ENCODE measurements at regions not wholly inside any gene's neighbourhood (a gene's known extent, or its start where the extent isn't known, plus 50 kb on each side); places are given as distances from the start of the nearest gene placed in this dataset.

DNA sequence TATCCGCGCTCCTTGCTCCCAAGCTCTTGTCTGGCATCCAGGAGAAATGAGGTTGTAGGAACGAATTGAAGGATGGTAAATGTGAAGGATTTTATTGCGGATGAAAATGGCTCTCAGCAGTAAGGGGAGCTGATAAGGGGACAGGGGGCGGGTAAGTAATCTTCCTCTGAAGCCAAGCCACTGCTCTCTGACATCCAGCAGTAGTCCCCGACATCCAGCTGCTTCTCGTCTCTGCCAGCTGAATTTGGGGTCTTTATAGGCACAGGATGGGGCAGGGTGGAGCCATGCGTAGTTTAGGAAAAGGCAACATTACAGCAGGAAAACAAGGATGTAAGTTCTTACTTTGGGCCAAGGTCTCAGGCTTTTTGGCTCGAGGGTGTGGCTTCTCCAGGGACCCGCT lies 1370.1 kb upstream of the RAG2 start:
- DNase-seq, result no peak

DNA sequence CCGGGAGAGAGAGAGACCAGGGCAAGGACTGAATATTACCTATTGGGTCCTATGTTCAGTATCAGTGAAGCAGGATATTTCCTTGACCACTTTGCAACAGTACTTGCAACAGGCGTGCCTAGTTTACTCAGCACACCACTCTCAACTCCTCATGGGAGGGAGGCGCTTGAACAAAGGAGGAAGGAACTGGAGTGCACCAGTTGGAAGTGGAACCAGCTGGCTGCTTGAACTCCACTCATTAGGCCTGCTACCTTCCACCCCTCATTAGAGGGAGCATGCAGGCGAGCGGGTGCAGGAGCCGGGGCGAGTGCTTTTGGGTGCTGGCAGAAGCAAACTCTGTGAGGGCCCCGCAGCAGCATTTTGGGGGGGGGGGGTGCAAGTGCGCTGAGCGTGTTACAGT lies 1369.6 kb upstream of the RAG2 start:
- DNase-seq, result no peak

DNA sequence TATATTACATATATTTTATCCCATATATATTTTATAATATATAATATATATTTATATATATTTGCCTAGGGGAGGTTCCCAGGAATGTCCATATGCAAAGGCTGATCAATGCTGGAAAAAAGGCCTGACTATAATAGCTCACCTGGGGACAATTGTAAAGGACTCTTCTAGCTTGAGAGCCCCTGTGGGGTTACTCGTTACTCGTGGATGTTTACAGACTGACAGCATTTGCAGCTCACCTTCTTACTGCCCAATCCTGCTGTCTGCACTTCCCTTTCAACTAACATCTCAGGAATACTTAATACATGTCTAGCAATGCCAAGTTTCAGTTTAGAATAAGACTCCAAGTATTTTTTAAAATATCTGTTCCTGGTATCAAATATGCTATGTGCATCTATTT lies 1365.4 kb upstream of the RAG2 start:
- peak; percentile 1 for DNase-seq

DNA sequence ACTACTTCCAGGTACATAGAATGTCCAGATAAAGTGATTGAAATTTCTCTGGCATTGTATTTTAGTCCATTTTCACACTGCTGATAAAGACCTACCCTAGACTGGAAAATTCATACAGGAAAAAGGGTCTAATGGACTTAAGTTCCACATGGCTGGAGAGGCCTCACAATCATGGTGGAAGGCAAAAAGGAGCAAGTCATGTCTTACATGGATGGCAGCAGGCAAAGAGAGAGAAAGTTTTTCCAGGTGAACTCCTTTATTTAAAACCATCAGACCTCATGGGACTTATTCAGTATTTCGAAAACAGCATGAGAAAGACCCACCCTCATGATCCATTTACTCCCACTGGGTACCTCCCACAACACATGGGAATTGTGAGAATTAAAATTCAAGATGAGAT lies 1359.7 kb upstream of the RAG2 start:
- no peak for DNase-seq

DNA sequence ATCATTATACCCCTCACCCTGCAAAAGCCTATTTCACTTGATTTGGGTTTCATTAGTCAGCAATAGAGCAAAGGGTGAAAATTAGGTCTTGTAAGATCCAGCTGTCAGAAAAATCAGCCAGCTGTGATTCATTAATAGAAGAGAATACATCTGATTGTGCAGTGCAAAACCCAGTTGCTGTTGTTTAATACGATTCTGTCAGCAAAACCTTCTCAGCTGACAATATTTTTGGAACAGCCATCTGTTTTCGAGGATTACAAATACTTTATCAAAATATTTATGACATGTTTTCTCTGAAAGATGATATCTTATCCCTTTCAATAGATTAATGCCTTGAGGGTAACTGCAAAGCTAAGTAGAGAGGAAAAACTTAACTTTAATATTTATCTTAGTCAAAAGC lies 1354.0 kb upstream of the RAG2 start:
- no peak for DNase-seq

DNA sequence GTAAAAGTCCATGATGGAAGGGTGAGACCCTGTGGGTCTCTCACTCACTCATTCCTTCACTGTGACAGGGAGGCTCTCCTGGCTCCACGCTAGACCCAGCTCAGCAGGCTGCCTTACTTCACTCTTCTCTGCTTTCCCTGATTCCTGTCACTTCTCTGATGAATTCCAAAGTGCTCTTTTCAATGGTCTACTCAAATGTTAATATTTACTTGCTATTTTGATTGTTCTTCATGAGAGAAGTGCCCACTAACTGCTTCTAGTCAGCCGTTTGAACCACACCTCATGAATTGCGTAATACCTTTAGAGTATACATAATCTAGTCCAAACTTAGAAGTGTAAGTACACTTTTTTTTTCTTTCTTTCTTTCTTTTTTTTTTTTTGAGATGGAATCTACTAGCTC lies 1350.2 kb upstream of the RAG2 start:
- DNase-seq, result peak; percentile 15

DNA sequence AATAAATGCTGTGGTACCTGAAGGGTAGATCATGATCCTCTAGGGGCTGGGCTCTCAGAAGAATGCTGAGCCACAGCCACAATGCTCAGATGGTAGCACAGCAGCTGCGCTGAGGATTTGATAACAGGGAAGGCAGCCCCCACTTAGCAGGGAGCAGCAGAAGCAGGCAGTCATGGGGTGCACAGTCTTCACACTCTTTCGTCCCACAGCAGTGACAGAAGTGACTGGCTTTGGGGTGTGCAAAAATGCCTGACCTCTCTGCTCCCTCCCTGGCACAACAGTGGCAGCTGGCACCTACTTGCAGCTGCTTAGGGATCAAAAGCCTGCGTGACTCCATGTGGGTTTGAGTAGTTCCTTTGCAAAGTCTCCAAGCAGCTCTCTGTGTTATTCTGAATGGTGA lies 1349.8 kb upstream of the RAG2 start:
- no peak for DNase-seq

DNA sequence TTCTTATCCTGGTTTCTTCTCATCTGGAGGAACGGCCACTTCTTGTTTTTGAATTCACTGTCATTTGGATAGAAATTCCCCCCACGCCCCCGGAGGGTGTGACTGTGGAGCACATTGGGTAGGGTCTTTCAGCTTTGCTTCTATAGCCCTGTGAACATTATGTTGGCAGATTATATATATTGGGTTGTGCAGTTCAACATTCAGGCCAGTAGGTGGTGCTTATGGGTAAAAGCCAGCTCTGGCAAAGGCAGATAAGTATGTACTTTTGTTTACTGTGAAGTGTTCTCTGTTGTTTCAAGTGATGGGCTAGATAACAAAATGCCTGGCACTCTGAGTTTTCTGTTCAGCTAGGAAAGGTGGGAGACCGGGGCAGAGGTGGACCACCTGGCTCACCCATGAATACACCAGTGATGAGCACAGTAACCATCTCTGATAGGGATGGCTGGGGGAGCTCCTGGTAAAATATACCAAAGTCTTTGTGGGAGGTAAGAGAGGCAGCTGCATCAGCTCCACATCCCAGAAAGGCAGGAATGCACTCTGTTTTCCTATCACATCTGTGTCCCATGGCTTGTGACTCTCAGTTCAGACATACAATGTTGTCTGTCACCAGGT lies 1348.2 kb upstream of the RAG2 start:
- DNase-seq, result peak; percentile 66

DNA sequence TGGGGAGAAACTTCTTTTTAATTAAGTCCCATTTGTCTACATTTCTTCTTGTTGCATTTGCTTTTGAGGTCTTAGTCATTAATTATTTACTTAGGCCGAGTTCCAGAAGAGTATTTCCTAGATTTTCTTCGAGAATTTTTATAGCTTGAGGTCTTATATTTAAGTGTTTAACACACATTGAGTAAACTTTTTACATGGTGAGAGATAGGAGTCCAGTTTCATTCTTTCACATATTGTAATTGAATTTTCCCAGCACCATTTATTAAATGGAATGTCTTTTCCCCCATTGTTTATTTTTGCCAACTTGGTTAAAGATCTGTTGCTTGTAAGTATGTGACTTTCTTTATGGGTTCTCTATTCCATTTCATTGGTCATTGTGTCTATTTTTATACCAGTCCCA lies 1344.0 kb upstream of the RAG2 start:
- no peak for DNase-seq

DNA sequence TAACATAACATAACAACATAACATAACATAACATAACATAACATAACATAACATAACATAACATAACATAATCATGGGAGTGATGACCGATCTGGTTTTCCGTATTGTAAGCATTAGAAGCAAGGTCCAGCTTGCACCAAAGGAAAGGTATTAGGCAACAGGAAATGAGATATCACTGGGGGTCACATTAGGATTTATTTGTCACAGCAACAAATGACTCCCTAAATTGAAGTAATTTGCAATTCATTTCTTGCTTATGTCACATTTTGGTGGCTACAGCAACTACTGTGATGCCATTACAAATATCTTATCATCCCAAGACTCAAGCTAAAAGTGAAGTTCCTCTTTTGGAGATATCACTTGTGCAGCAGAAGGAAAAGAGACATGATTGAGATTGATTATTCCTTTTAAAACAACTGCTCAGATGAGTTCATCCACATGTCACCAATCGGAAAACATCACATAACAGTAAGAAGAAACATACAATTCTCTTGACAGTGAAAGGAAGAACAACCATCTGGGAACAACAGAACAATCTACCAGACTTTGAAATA lies 1331.1 kb upstream of the RAG2 start:
- no peak for DNase-seq

DNA sequence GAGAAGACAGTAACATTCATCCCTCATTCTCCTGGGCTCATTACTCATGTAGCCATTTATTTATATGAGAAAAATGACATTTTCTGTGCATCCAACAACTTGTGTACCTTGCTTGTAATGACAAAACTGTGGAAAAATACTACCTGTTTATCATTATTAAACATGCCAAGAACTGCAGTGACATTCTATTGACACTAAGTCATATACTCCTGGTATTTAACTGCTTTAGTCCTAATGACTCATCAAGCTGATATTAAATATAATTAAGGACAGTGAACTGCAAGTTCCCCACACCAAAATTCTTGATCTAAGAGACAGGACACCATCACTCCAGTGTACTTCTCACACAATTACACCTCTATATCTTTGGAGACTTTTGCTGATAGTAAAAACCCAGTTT lies 1328.7 kb upstream of the RAG2 start:
- DNase-seq, result no peak

DNA sequence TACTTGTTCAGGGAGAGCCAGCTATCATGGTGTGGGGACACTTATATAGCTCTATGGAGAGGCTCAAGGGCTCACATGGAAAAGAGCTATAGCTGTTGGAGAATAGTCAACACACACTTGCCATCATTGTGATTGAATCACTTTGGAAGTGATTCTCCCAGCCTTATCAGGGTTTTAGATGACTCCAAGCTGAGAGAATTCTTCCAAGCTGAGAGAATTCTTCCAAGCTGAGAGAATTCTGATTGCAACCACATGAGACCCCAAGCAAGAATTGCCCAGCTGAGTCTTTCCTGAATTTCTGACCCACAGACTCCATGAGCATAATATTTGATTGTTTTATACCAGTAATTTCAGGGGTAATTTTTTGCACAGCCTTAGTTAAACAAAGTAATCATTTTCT lies 1318.3 kb upstream of the RAG2 start:
- DNase-seq, result no peak

DNA sequence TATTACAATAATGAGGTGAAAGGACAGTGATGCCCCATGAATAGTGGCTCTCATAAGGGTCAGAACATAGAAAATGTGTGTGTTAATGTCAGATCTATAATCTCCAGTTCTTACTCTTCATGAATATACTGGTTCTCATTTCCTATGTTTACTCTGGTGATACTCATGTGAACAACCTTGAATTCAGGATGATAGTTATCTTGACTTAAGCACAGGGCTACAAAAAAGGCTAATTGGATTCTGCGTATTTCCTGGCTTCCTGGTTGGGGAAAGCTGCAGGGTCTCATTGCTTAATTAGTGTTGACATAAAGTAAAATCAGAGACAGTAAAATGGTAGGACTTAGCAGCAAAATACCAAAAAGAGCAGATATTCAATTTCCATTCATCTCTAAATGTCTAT lies 1316.8 kb upstream of the RAG2 start:
- no peak for DNase-seq

DNA sequence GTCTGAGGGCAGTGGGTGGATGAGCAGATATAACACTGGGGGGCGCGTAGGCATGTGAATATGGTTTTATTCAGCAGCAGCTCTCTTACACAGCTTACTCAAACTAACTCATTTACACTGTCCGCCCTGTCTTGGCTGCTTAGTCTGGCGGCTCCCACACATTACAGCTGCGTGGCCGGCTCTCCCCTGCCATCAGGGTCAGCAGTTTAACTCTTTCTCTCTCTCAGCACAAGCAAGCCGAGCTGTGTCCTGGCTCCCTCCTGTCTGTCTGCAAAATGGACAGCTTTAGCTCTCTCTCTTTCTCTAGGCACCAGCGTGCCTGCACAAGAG lies 1310.1 kb upstream of the RAG2 start:
- no peak for DNase-seq

DNA sequence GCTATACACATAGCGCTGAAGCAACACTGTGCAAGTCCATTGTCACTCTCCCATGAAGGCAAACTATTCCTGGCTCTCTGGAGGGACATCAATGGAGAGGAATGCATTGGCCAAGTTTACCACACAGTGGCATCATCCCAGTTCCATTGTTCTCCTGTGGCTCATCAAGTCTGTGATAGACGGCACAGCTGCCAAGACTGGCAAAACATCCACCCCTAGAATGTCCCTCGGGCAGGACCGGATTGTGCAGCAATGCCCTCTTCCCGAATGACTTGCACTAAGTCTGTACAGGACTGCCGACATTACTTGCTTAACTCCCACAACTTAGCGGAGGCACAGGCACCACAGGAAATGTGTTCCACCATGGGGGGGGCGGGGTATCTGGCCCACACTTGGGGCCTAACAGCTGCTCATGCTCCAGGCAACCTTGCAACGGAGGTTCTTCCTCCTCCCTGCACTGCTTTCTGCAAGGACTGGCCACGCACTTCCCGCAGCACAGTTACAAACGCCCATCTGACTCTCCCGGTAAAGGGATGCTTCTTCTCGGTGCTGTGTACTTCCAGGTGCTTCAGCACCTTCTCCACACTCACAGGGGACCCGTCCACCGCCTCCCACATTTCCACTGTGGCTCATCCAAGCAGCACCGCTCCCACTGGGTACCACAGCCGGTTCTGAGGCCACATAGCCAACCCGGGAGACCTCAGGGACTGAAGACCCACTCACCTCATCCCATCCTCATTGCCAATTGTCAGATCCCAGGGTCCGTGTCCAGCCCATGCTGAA lies 1309.6 kb upstream of the RAG2 start:
- no peak for DNase-seq

DNA sequence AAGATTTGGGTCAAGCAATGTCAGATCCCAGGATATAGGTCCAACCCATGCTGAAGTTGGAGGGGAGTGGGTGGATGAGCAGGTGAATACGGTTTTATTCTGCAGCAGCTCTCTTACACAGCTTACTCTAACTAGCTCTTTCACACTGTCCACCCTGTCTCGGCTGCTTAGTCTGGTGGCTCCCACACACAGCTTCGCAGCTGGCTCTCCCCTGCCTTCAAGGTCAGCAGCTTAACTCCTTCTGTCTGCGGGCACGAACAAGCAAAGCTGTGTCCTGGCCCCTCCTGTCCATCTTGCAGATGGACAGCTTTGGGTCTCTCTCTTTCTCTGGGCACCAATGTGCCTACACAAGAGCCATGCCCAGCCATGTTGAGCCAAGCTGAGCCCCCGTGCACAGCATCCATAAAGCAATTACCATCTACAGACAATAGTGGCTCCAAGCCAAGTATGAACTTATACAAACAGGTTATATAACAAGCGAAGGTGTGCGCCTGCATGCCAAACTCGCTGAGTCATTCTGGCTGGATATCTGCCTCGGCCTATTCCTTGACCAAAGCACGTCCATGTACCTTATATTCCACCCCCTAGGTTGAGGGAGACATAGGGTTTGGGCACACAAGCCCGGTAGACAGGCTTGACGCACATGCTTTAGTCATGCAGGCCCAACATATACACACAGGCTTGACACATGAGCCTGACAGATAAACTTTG lies 1307.8 kb upstream of the RAG2 start:
- DNase-seq, result peak; percentile 45

DNA sequence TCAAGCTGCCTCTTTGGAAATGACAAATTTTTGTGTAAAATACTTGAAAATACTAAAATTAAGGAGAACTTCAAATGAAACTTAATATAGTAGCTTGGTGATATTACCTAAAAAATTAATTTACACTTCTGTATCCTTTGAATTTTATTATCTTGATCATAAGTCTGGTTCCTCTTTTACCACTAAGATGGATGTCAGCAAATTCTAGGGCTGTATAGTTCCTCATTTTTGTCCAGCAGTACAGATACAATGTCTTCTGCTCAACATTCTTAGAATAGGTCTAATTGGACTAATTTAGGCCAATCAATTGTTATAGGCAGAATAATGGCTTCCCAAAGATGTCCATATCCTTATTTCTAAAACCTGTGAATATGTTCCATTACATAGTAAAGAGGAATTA lies 1298.0 kb upstream of the RAG2 start:
- no peak for DNase-seq

DNA sequence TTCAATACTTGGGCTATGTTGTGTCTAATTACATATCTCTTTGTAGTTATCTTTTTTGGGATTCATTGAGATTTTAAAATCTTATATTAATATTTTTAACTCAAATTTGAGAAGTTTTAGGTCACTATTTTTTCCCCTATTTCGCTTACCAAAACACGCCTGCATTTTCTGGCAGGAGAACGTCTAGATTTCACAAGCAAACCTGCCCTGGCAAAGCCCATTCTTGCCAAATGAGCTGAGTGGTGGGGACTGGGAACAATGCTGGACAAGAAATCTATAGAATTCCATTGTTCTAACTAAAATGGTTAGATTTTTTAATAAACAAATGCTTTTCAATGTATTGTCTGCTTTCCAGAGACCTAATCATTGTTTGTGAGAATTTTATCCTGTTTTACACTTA lies 1283.7 kb upstream of the RAG2 start:
- DNase-seq, result no peak

DNA sequence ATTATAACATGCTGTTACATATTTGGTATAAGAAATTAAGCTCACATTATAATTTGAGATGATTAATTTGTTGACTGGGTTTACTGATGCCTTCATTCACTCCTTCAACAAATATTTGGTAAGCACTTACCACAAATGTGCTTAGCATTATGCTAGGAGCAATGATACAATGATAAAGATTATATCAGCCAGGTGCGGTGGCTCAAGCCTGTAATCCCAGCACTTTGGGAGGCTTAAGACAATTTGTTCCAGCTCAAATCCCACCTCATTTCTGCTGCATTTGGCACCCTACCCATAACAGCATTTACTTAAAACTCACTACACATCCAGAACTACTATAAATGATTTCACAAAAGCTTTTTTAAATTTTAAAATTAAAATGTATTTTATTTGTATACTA lies 1263.6 kb upstream of the RAG2 start:
- peak; percentile 69 for DNase-seq

DNA sequence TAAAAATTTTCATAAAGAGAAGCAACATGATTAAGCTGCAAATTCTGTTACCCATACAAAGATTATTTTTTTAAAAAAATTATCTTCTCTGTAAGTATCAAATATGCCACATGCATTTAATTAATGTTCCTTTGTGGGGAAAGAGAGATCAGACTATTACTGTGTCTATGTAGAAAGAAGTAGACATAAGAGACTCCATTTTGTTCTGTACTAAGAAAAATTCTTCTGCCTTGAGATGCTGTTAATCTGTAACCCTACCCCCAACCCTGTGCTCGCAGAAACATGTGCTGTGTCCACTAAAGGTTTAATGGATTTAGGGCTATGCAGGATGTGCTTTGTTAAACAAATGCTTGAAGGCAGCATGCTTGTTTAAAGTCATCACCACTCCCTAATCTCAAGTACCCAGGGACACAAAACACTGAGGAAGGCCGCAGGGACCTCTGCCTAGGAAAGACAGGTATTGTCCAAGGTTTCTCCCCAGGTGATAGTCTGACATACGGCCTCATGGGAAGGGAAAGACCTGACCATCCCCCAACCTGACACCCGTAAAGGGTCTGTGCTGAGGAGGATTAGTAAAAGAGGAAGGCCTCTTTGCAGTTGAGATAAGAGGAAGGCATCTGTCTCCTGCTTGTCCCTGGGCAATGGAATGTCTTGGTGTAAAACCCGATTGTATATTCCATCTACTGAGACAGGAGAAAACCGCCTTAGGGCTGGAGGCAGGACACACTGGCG lies 1260.9 kb upstream of the RAG2 start:
- peak; percentile 12 for DNase-seq

DNA sequence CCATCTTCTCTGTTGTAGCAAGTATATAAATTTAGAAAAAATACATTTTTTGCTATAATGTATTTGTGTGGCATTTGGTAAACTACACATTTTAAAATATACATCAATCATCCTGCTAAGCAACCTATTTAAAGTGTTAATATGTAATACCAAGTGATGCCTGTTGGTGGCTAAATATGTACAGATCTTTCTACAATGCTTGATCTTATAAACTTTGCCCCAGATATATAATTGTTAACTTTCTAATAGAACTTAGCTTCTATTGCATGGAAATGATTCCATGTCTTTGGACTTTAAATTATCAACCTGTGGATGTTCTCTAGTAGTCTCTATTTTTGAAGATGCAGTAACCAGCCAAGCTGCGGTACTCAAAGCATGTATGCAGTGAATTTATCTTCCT lies 1260.4 kb upstream of the RAG2 start:
- peak; percentile 29 for DNase-seq

DNA sequence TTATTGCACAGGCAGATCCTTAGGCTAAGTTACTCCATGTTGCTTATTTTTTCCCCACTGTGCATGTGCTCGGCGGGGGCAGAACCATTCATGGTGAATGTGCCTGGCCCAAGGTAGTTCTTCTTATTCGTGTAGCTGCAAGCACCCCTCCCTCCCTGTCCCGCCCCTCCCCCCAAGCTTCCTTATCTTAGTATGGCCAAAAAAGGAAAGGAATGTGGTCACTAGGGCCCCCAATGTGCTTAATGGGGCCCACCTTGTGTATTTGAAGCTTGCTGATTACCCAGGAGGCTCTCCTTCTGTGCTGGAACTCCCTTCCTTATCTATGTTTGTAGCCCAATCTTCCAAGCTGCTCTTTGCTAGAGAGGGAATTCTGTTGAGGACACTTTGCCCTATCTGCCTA lies 1259.7 kb upstream of the RAG2 start:
- no peak for DNase-seq

DNA sequence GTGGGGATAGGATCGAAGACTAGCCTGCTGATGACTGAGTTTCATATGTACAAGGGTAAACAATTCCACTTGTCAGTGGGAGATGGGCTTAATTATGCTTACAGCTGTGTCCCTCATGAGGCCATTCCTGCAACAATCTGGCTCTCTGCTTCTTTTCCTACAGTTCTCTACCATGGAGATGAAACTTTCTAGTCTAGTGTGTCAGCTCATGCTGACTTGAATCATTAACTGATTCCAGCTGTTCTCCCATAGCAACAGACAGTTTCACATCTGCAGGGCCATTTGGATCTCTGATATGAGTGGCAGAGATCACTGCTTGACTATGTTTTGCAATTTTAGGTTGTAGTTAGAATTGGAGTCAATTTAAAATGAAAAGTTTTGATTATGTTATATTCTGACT lies 1251.7 kb upstream of the RAG2 start:
- no peak for DNase-seq

DNA sequence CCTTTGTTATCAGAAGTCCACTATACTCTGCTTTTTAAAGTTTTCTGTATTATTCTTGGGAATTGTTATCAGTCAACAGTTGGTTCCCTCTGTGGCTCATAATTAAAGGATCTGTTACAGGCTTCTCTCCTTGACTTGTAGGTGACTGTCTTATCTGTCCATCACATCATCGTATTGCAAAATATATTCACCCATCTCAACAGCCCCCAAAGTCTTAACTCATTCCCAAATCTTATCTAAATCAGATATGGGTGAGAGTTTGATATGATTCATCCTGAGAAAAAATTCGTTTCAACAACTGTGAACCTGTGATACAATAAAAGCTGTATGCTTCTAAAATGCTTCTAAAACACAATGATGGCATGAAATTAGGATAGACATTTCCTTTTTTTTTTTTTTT lies 1245.6 kb upstream of the RAG2 start:
- DNase-seq, result no peak

Measured in DMS53 (cell line).